GM23338 (cell line): ENCODE measurements at regions not wholly inside any gene's neighbourhood (a gene's known extent, or its start where the extent isn't known, plus 50 kb on each side); places are given as distances from the start of the nearest gene placed in this dataset.

Experiments used
- ATAC-seq: fragments of 200-7000 bp; cut with Tn5 transposase; 3 replicates; pipeline ENCODE4 v1.9.1; 2020
- DNase-seq: peaks from one replicate; pipeline ENCODE4 v3.0.0-alpha.2; 2015; ENCODE audit warnings: low spot score
- H2AFZ ChIP-seq: fragments of 200-600 bp; sonication (generic); 2 replicates; pipeline ENCODE4 v1.8.0; 2016; ENCODE audit warnings: antibody characterized with exemption, mild to moderate bottlenecking, moderate library complexity
- H3F3A ChIP-seq: fragments of 200-600 bp; sonication (generic); replicated peaks from 2 replicates; pipeline ENCODE4 v1.8.0; 2017; ENCODE audit warnings: antibody characterized with exemption, mixed run types, low read depth
- H3K27ac ChIP-seq: fragments of 200-600 bp; sonication (generic); 2 replicates; pipeline ENCODE4 v1.6.1; 2016; ENCODE audit warnings: low read depth
- H3K27me3 ChIP-seq: fragments of 200-600 bp; sonication (generic); 2 replicates; pipeline ENCODE4 v1.8.0; 2016; ENCODE audit warnings: mild to moderate bottlenecking, mixed run types, moderate library complexity; ENCODE audit not compliant: insufficient read depth
- H3K36me3 ChIP-seq: fragments of 200-600 bp; sonication (generic); 2 replicates; pipeline ENCODE4 v1.8.0; 2016; ENCODE audit warnings: mild to moderate bottlenecking; ENCODE audit not compliant: insufficient read depth
- H3K4me1 ChIP-seq: fragments of 200-600 bp; sonication (generic); 2 replicates; pipeline ENCODE4 v1.8.0; 2016; ENCODE audit warnings: mild to moderate bottlenecking, moderate library complexity; ENCODE audit not compliant: insufficient read depth
- H3K4me2 ChIP-seq: fragments of 200-600 bp; sonication (generic); 2 replicates; pipeline ENCODE4 v1.7.1; 2017; ENCODE audit warnings: mixed run types
- H3K4me3 ChIP-seq: fragments of 200-600 bp; sonication (generic); 2 replicates; pipeline ENCODE4 v1.6.1; 2016; ENCODE audit warnings: mixed run types
- H3K79me2 ChIP-seq: fragments of 200-600 bp; sonication (generic); replicated peaks from 2 replicates; pipeline ENCODE4 v1.8.0; 2017; ENCODE audit warnings: mild to moderate bottlenecking; ENCODE audit not compliant: insufficient read depth
- H3K9me2 ChIP-seq: fragments of 200-600 bp; sonication (generic); 2 replicates; pipeline ENCODE4 v1.8.0; 2017; ENCODE audit not compliant: insufficient read depth
- H4K20me1 ChIP-seq: fragments of 200-600 bp; sonication (generic); replicated peaks from 2 replicates; pipeline ENCODE4 v1.8.0; 2017; ENCODE audit warnings: mild to moderate bottlenecking; ENCODE audit not compliant: insufficient read depth
- H3K27ac Mint-ChIP-seq: 2 replicates; pipeline ENCODE4 v1.8.0; 2020; ENCODE audit warnings: inconsistent platforms, mild to moderate bottlenecking, moderate library complexity, mixed read lengths
- H3K27me3 Mint-ChIP-seq: 3 replicates; pipeline ENCODE4 v1.8.0; 2022; ENCODE audit warnings: low read depth, mild to moderate bottlenecking, moderate library complexity, mixed read lengths, inconsistent platforms; ENCODE audit not compliant: insufficient read depth, poor library complexity
- H3K36me3 Mint-ChIP-seq: 3 replicates; pipeline ENCODE4 v1.8.0; 2021; ENCODE audit warnings: low read depth, mild to moderate bottlenecking, inconsistent platforms, moderate library complexity, mixed read lengths
- H3K4me1 Mint-ChIP-seq: 3 replicates; pipeline ENCODE4 v1.8.0; 2020; ENCODE audit warnings: mild to moderate bottlenecking, inconsistent platforms, mixed read lengths
- H3K4me3 Mint-ChIP-seq: 3 replicates; pipeline ENCODE4 v1.8.0; 2021; ENCODE audit warnings: moderate library complexity, mild to moderate bottlenecking, inconsistent platforms, mixed read lengths
- H3K9me3 Mint-ChIP-seq: 3 replicates; pipeline ENCODE4 v1.8.0; 2020; ENCODE audit warnings: moderate library complexity, mild to moderate bottlenecking, inconsistent platforms, mixed read lengths
- CREB1 ChIP-seq: fragments of 250-450 bp; sonication (Bioruptor Pico); IDR thresholded peaks from 2 replicates; pipeline ENCODE4 v1.5.0; 2020; ENCODE audit warnings: low read depth, mild to moderate bottlenecking, moderate library complexity
- CTCF ChIP-seq, 2 experiments: fragments of 200-600 bp in 1 of 2; sonication (generic) in 1 of 2; conservative IDR thresholded peaks; 2 replicates each; pipeline versions ENCODE4 v1.5.1 to v1.6.1; 2016 to 2017; ENCODE audit warnings: antibody characterized with exemption in 2 of 2, low read depth in 2 of 2, mild to moderate bottlenecking in 2 of 2, moderate library complexity in 1 of 2
- ETS1 ChIP-seq: IDR thresholded peaks from 2 replicates; pipeline ENCODE4 v1.6.1; 2016; ENCODE audit warnings: antibody characterized with exemption
- EZH2 ChIP-seq: fragments of 200-600 bp; sonication (generic); IDR thresholded peaks from one replicate; pipeline ENCODE4 v1.8.0; 2017; ENCODE audit warnings: antibody characterized with exemption, mild to moderate bottlenecking, low read depth; ENCODE audit not compliant: unreplicated experiment
- EZH2phosphoT487 ChIP-seq: fragments of 200-600 bp; sonication (generic); IDR thresholded peaks from one replicate; pipeline ENCODE4 v1.8.1; 2018; ENCODE audit warnings: antibody characterized with exemption; ENCODE audit not compliant: unreplicated experiment
- JUNB ChIP-seq: IDR thresholded peaks from one replicate; pipeline ENCODE4 v1.6.1; 2016; ENCODE audit warnings: antibody characterized with exemption; ENCODE audit not compliant: unreplicated experiment
- NANOG ChIP-seq: IDR thresholded peaks from 2 replicates; pipeline ENCODE4 v1.6.1; 2016; ENCODE audit warnings: antibody characterized with exemption, borderline replicate concordance
- POLR2AphosphoS5 ChIP-seq: IDR thresholded peaks from 2 replicates; pipeline ENCODE4 v1.6.1; 2016; ENCODE audit warnings: antibody characterized with exemption, low read depth
- REST ChIP-seq: IDR thresholded peaks from one replicate; pipeline ENCODE4 v1.6.1; 2018; ENCODE audit warnings: antibody characterized with exemption; ENCODE audit not compliant: unreplicated experiment
- STAT1 ChIP-seq: IDR thresholded peaks from one replicate; pipeline ENCODE4 v1.6.1; 2016; ENCODE audit warnings: antibody characterized with exemption; ENCODE audit not compliant: unreplicated experiment
- ZNF114 ChIP-seq: fragments of 250-450 bp; sonication (Bioruptor Pico); IDR thresholded peaks from 2 replicates; pipeline ENCODE4 v1.5.0; 2020; ENCODE audit warnings: mild to moderate bottlenecking, moderate library complexity
- ZNF331 ChIP-seq: fragments of 250-450 bp; sonication (Bioruptor Pico); IDR thresholded peaks from 2 replicates; pipeline ENCODE4 v1.5.0; 2020; ENCODE audit warnings: low read depth, mild to moderate bottlenecking, moderate library complexity

DNA sequence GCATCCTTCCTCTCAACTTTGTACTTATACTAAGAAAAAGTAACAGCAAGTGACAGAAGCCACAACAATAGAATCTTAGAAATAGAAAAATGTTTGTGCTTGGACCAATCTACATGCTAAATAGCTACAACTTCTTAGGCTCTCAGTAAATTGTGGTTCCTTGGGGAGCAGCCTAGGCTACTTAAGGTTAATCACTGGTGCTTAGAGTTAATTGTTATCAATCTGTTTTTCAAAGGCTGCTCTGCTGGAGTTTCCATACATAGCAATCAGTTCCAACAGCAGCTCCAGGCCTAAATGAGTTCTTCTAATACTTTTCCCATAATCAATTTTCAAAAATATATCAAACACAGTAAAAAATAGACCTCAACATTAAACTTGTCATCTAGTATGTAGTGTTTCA, 571.4 kb downstream of the EPHA7 start (continued):
- TF ChIP-seq ETS1 (no peak), POLR2AphosphoS5 (0 out of 2 replicates have a peak, but pooled peaks have one; percentile 17), CTCF (conservative IDR thresholded peaks at IDR 0.05; ENCODE audit: low read depth in 2 of 2) (no peak), NANOG (peak; percentile 100), ZNF114 (CRISPR knock-in tag) (no peak), STAT1 (no peak)

DNA sequence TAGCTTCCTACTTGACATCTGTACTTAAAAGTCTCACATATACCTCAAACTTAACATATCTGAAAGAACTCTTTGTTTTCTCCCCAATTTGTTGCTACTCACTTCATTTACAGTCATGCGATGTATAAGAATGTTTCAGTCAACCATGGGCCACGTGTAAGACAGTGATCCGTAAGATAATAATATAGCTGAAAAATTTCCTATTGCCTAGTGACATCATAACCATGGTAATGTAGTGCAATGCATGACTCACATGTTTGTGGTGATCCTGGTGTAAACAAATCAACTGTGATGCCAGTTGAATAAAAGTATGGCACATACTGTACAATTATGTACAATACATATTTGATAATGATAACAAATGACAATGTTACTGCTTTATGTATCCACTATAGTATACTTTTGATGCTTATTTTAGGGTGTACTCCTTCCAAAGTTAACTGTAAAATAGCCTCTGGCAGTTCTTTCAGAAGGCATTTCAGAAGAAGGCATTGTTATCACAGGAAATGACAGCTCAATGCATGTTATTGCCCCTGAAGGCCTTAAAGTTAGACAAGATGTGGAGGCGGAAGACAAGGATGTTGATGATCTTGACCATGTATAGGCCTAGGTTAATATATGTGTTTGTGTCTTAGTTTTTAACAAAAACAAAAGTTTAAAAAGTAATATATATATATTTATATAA, 579.0 kb downstream of the EPHA7 start:
- no peaks in the 10 kb centered on the region for H3K4me1 ChIP-seq
- Mint-ChIP-seq H3K27me3 (peaks cover 3% of the 10 kb centered on the region), H3K9me3 (no peaks in the 10 kb centered on the region), H3K27ac (no peak overlapping the region), H3K36me3 (no peaks in the 10 kb centered on the region), H3K4me1 (peaks cover under 1% of the 10 kb centered on the region; the same call in 1 of the 3 replicates), H3K4me3 (no peak overlapping the region)
- no peak overlapping the region for H3K4me3 ChIP-seq
- H3K36me3 ChIP-seq, result no peaks in the 10 kb centered on the region
- H3F3A ChIP-seq, result no peaks in the 10 kb centered on the region
- H4K20me1 ChIP-seq, result no peaks in the 10 kb centered on the region
- H3K4me2 ChIP-seq, result no peak overlapping the region
- ATAC-seq (no peak), DNase-seq (no peak)
- H3K9me2 ChIP-seq, result no peaks in the 10 kb centered on the region
- H3K79me2 ChIP-seq, result no peaks in the 10 kb centered on the region
- H3K27me3 ChIP-seq, result peaks cover 41% of the 10 kb centered on the region
- no peak overlapping the region for H2AFZ ChIP-seq
- H3K27ac ChIP-seq, result no peak overlapping the region
- TF ChIP-seq JUNB (no peak), POLR2AphosphoS5 (no peak), EZH2 (no peak), CTCF (conservative IDR thresholded peaks at IDR 0.05; ENCODE audit: low read depth in 2 of 2) (no peak), ZNF114 (CRISPR knock-in tag) (no peak), CREB1 (no peak), STAT1 (no peak), EZH2phosphoT487 (no peak), NANOG (no peak), ETS1 (no peak), ZNF331 (CRISPR knock-in tag) (no peak), REST (no peak)
